ENCODE measurements at regions not wholly inside any gene's neighbourhood (a gene's known extent, or its start where the extent isn't known, plus 50 kb on each side); places are given as distances from the start of the nearest gene placed in this dataset.

- no peak for DNase-seq
Observed at GRCh38 chr5:171580502-171581265, 161.2 kb downstream of the FGF18 start.

GRCh38 chr5:171581781-171582180, 162.3 kb downstream of the FGF18 start:
- no peak for DNase-seq

- DNase-seq = no peak
Observed at GRCh38 chr5:171582849-171583248, 163.4 kb downstream of the FGF18 start.

- DNase-seq = no peak
Observed at GRCh38 chr5:171585981-171586380, 166.5 kb downstream of the FGF18 start.

GRCh38 chr5:171586436-171586835, 167.0 kb downstream of the FGF18 start:
- DNase-seq = no peak

- no peak for DNase-seq
Observed at GRCh38 chr5:171588046-171588445, 168.6 kb downstream of the FGF18 start.

GRCh38 chr5:171588790-171589189, 169.3 kb downstream of the FGF18 start:
- no peak for DNase-seq

- DNase-seq = no peak
Observed at GRCh38 chr5:171589461-171589860, 170.0 kb downstream of the FGF18 start.

- no peak for DNase-seq
Observed at GRCh38 chr5:171592076-171592475, 172.6 kb downstream of the FGF18 start.

GRCh38 chr5:171592736-171593135, 173.3 kb downstream of the FGF18 start:
- DNase-seq = no peak

GRCh38 chr5:171593401-171593800, 174.0 kb downstream of the FGF18 start:
- no peak for DNase-seq

- DNase-seq = no peak
Observed at GRCh38 chr5:171593976-171594375, 174.5 kb downstream of the FGF18 start.

GRCh38 chr5:171595401-171595800, 176.0 kb downstream of the FGF18 start:
- no peak for DNase-seq

- no peak for DNase-seq
Observed at GRCh38 chr5:171595801-171596231, 176.4 kb downstream of the FGF18 start.

GRCh38 chr5:171596391-171596878, 177.0 kb downstream of the FGF18 start:
- DNase-seq = no peak

GRCh38 chr5:171597946-171598640, 178.6 kb downstream of the FGF18 start:
- DNase-seq = no peak

GRCh38 chr5:171598641-171599152, 179.2 kb downstream of the FGF18 start:
- DNase-seq = no peak

- no peak for DNase-seq
Observed at GRCh38 chr5:171599411-171599810, 180.0 kb downstream of the FGF18 start.

- DNase-seq = no peak
Observed at GRCh38 chr5:171599957-171600612, 180.6 kb downstream of the FGF18 start.

- DNase-seq = no peak
Observed at GRCh38 chr5:171600741-171601265, 181.4 kb downstream of the FGF18 start.

- no peak for DNase-seq
Observed at GRCh38 chr5:171601266-171601881, 181.9 kb downstream of the FGF18 start.

GRCh38 chr5:171603591-171603990, 182.0 kb upstream of the SMIM23 start:
- no peak for DNase-seq

GRCh38 chr5:171604195-171604594, 181.4 kb upstream of the SMIM23 start:
- no peak for DNase-seq
